PC-9 (cell line): ENCODE measurements at regions not wholly inside any gene's neighbourhood (a gene's known extent, or its start where the extent isn't known, plus 50 kb on each side); places are given as distances from the start of the nearest gene placed in this dataset.

Source experiments
- EZH2 ChIP-seq: fragments of 200-600 bp; sonication (generic); IDR thresholded peaks from 2 replicates; pipeline ENCODE4 v1.8.0; 2017; ENCODE audit warnings: antibody characterized with exemption, low read depth
- TF ChIP-seq, protein P1 (sequence below): fragments of 200-600 bp; sonication (generic); conservative IDR thresholded peaks from 2 replicates; pipeline ENCODE4 v1.6.1; 2017; ENCODE audit warnings: mixed run types, antibody characterized with exemption, mild to moderate bottlenecking, moderate library complexity

DNA sequence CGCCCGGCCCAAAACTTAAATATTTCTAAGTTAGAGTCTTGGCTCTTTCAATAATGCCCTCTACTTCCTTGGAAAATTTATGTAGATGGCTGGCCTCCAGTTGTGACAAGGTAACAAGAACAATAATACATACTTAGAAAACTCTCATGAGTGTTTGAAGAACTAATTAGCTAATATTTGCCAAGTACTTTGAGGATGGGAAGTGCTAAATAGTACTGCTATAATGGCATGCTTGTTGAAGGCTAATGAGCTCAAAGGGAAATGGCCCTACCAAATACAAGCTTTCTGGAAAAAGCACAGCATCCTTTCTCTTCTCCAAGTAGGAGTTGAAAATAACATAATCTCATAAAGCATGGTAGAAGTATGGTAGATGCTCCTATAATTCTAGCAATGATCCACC lies 1022.2 kb upstream of the PIK3C3 start:
- no peak for TF ChIP-seq EZH2
- TF ChIP-seq, protein P1, sequence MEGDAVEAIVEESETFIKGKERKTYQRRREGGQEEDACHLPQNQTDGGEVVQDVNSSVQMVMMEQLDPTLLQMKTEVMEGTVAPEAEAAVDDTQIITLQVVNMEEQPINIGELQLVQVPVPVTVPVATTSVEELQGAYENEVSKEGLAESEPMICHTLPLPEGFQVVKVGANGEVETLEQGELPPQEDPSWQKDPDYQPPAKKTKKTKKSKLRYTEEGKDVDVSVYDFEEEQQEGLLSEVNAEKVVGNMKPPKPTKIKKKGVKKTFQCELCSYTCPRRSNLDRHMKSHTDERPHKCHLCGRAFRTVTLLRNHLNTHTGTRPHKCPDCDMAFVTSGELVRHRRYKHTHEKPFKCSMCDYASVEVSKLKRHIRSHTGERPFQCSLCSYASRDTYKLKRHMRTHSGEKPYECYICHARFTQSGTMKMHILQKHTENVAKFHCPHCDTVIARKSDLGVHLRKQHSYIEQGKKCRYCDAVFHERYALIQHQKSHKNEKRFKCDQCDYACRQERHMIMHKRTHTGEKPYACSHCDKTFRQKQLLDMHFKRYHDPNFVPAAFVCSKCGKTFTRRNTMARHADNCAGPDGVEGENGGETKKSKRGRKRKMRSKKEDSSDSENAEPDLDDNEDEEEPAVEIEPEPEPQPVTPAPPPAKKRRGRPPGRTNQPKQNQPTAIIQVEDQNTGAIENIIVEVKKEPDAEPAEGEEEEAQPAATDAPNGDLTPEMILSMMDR, result no peak
